Osteocyte (in vitro differentiated cells): ENCODE measurements at regions not wholly inside any gene's neighbourhood (a gene's known extent, or its start where the extent isn't known, plus 50 kb on each side); places are given as distances from the start of the nearest gene placed in this dataset.

Experiments
- DNase-seq: peaks from one replicate; pipeline ENCODE4 v3.0.0; 2021; ENCODE audit warnings: mixed read lengths; ENCODE audit not compliant: unreplicated experiment; ENCODE audit errors: extremely low spot score
- H3K27ac Mint-ChIP-seq: one replicate; pipeline ENCODE4 v1.8.0; 2021; ENCODE audit warnings: mild to moderate bottlenecking, mixed read lengths; ENCODE audit not compliant: unreplicated experiment
- H3K27me3 Mint-ChIP-seq: one replicate; pipeline ENCODE4 v1.8.0; 2021; ENCODE audit warnings: mixed read lengths; ENCODE audit not compliant: unreplicated experiment
- H3K36me3 Mint-ChIP-seq: one replicate; pipeline ENCODE4 v1.8.0; 2021; ENCODE audit warnings: mixed read lengths; ENCODE audit not compliant: unreplicated experiment
- H3K4me1 Mint-ChIP-seq: one replicate; pipeline ENCODE4 v1.8.0; 2021; ENCODE audit warnings: mixed read lengths; ENCODE audit not compliant: unreplicated experiment
- H3K4me3 Mint-ChIP-seq: one replicate; pipeline ENCODE4 v1.8.0; 2021; ENCODE audit warnings: mild to moderate bottlenecking, moderate library complexity, mixed read lengths; ENCODE audit not compliant: unreplicated experiment
- H3K9me3 Mint-ChIP-seq: one replicate; pipeline ENCODE4 v1.8.0; 2021; ENCODE audit warnings: mixed read lengths; ENCODE audit not compliant: unreplicated experiment
- CTCF ChIP-seq: fragments of 200-600 bp; sonication (generic); IDR thresholded peaks from 2 replicates; pipeline ENCODE4 v1.5.0; 2021; ENCODE audit warnings: antibody characterized with exemption, mild to moderate bottlenecking, moderate library complexity

GRCh38 chr5:74400067-74400466, 240.5 kb downstream of the ENC1 start:
- no peak for DNase-seq
- peaks cover 2% of the 10 kb centered on the region for H3K36me3 Mint-ChIP-seq
- no peaks in the 10 kb centered on the region for H3K4me1 Mint-ChIP-seq

GRCh38 chr5:74396913-74397622, 243.5 kb downstream of the ENC1 start:
- H3K9me3 Mint-ChIP-seq, result no peaks in the 10 kb centered on the region
- no peaks in the 10 kb centered on the region for H3K27me3 Mint-ChIP-seq
- no peak overlapping the region for H3K27ac Mint-ChIP-seq
- no peak for DNase-seq
- H3K4me3 Mint-ChIP-seq, result no peak overlapping the region
- H3K36me3 Mint-ChIP-seq, result peaks cover 2% of the 10 kb centered on the region
- TF ChIP-seq CTCF, result no peak
- H3K4me1 Mint-ChIP-seq, result peaks cover 4% of the 10 kb centered on the region

More at GRCh38 chr5:74400067-74400466, 240.5 kb downstream of the ENC1 start:
- H3K9me3 Mint-ChIP-seq, result no peaks in the 10 kb centered on the region
- H3K27me3 Mint-ChIP-seq, result no peaks in the 10 kb centered on the region
- H3K4me3 Mint-ChIP-seq, result no peak overlapping the region
- no peak for TF ChIP-seq CTCF
- H3K27ac Mint-ChIP-seq, result no peak overlapping the region

- TF ChIP-seq CTCF, result no peak
- peaks cover 5% of the 10 kb centered on the region for H3K4me1 Mint-ChIP-seq
- no peaks in the 10 kb centered on the region for H3K9me3 Mint-ChIP-seq
- H3K4me3 Mint-ChIP-seq, result no peak overlapping the region
- H3K27ac Mint-ChIP-seq, result no peak overlapping the region
- peaks cover 2% of the 10 kb centered on the region for H3K36me3 Mint-ChIP-seq
- H3K27me3 Mint-ChIP-seq, result no peaks in the 10 kb centered on the region
- DNase-seq, result no peak
Observed at GRCh38 chr5:74394916-74395880, 245.3 kb downstream of the ENC1 start.

- Mint-ChIP-seq H3K27me3 (no peaks in the 10 kb centered on the region), H3K9me3 (no peaks in the 10 kb centered on the region), H3K4me1 (peaks cover 8% of the 10 kb centered on the region), H3K4me3 (no peak overlapping the region), H3K36me3 (peaks cover 2% of the 10 kb centered on the region), H3K27ac (no peak overlapping the region)
- peak; percentile 12 for TF ChIP-seq CTCF
- DNase-seq, result no peak
Observed at GRCh38 chr5:74394528-74394915, 246.0 kb downstream of the ENC1 start.

- H3K27ac Mint-ChIP-seq, result no peak overlapping the region
- no peak for TF ChIP-seq CTCF
- H3K9me3 Mint-ChIP-seq, result no peaks in the 10 kb centered on the region
- peaks cover 2% of the 10 kb centered on the region for H3K36me3 Mint-ChIP-seq
- H3K4me1 Mint-ChIP-seq, result peaks cover 8% of the 10 kb centered on the region
- no peak overlapping the region for H3K4me3 Mint-ChIP-seq
- H3K27me3 Mint-ChIP-seq, result no peaks in the 10 kb centered on the region
- no peak for DNase-seq
Observed at GRCh38 chr5:74393943-74394342, 246.6 kb downstream of the ENC1 start.
